Heart left ventricle (tissue), 13 donors: ENCODE measurements at regions not wholly inside any gene's neighbourhood (a gene's known extent, or its start where the extent isn't known, plus 50 kb on each side); places are given as distances from the start of the nearest gene placed in this dataset.

Experiments used
- POLR2A ChIP-seq, 2 donors: fragments of 450-650 bp; IDR thresholded peaks; one replicate each; pipeline ENCODE4 v1.6.1; 2017; ENCODE audit warnings: antibody characterized with exemption in 2 of 2, mild to moderate bottlenecking in 2 of 2, moderate library complexity in 2 of 2
- TF ChIP-seq, protein P1 (sequence below), 12 donors: fragments of 200-600 bp; sonication (generic) in 4 of 12; IDR thresholded peaks; one replicate each; pipeline versions ENCODE4 v1.5.0 to v1.8.0; 2018 to 2022; ENCODE audit warnings: antibody characterized with exemption in 12 of 12, mild to moderate bottlenecking in 5 of 12
- donor health status: ischemic (EF 13 %, LVEDD 7.1; RV severe dilation, severe dysfunction).
- donor health status: DM: no; HTN: yes; CAD: no.
- donor health status: DM: no; HTN: no; CAD: no.
- donor health status: ischemic (EF 25% LVEDD 6.9; RV normal size, moderate dysfunction).
- donor health status: ischemic (EF 25% LVEDD 5.7; RV mildly dilated, moderate dysfunction).
- donor health status: ischemic (EF 35%, LVEDD 5.7; RV mildly dilated, moderate dysfunction).
- donor health status: nonischemic (EF 11% LVEDD 7.7; RV severe dilation, severe dysfunction).
- donor health status: DM: yes; HTN: yes; CAD: no.
- donor health status: PGD.
- donor health status: ischemic (EF 29% LVEDD 5.4; RV normal size, mild dysfunction).
- donor health status: nonischemic (EF 23%, LVEDD 6.1; RV moderate dilation, normal function).

DNA sequence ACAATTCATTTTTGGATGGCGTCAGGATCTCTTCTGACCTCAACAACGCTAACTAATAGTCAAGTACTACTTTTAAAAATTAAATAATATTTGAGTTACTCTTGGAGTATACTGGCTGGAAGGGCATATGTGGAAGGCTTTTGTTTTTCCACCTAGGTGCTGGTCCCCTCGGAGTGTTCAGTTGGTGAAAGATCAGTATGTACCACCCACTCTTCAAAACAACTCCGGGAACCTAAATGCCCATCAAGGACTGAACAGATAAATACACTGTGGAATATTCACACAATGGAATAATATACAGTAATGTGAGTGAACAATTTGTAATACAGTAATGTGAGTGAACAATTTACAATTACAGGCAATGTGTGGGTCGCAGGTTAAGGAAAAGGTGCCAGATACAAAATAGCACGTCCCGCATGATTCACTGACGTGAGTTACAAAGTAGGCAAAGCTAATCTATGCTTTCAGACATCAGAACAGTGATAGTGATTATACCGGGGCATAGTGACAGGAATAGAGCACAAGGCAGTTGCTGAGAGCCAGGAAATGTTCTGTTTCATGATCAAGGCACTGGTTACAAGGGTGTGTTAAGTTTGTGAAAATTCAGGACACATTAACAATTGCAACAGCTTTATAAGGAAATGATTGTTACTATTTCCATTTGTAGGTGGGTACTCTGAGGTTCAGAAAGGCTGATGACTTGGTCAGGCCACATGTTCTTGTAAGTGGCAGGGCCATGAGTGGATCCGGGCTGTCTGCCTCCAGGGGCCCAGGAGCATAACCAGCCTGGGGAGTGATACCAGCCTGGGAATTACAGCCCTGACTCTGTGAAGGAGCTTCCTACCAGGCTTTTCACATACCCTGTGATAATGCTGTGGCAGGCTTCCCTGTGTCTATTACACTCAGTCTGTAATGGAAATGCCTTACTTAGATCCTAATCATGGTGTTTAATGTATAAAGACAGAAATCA, 59.3 kb upstream of the ABCD3 start:
- TF ChIP-seq, protein P1, sequence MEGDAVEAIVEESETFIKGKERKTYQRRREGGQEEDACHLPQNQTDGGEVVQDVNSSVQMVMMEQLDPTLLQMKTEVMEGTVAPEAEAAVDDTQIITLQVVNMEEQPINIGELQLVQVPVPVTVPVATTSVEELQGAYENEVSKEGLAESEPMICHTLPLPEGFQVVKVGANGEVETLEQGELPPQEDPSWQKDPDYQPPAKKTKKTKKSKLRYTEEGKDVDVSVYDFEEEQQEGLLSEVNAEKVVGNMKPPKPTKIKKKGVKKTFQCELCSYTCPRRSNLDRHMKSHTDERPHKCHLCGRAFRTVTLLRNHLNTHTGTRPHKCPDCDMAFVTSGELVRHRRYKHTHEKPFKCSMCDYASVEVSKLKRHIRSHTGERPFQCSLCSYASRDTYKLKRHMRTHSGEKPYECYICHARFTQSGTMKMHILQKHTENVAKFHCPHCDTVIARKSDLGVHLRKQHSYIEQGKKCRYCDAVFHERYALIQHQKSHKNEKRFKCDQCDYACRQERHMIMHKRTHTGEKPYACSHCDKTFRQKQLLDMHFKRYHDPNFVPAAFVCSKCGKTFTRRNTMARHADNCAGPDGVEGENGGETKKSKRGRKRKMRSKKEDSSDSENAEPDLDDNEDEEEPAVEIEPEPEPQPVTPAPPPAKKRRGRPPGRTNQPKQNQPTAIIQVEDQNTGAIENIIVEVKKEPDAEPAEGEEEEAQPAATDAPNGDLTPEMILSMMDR (IDR thresholded peaks at IDR 0.05), result no peak
- TF ChIP-seq POLR2A (IDR thresholded peaks at IDR 0.05), result no peak
